Smooth muscle cell (in vitro differentiated cells): ENCODE measurements at regions not wholly inside any gene's neighbourhood (a gene's known extent, or its start where the extent isn't known, plus 50 kb on each side); places are given as distances from the start of the nearest gene placed in this dataset.

ENCODE experiments used
- DNase-seq: peaks from one replicate; lab custom pipeline; 2025; ENCODE audit not compliant: unreplicated experiment; lab: John Stamatoyannopoulos, UW
- H2AFZ ChIP-seq: fragments of 200-600 bp; sonication (generic); 2 replicates; pipeline ENCODE4 v1.6.0; 2016; ENCODE audit warnings: antibody characterized with exemption, low read depth, mild to moderate bottlenecking
- H3F3A ChIP-seq: fragments of 200-600 bp; sonication (generic); 2 replicates; pipeline ENCODE4 v1.6.0; 2017; ENCODE audit warnings: antibody characterized with exemption, low read depth
- H3K27ac ChIP-seq: fragments of 200-600 bp; sonication (generic); 2 replicates; pipeline ENCODE4 v1.5.1; 2016; ENCODE audit warnings: low read depth, mild to moderate bottlenecking
- H3K27me3 ChIP-seq: fragments of 200-600 bp; sonication (generic); 2 replicates; pipeline ENCODE4 v1.6.1; 2016; ENCODE audit warnings: low read depth, mild to moderate bottlenecking
- H3K36me3 ChIP-seq: fragments of 200-600 bp; sonication (generic); 2 replicates; pipeline ENCODE4 v1.5.1; 2016; ENCODE audit warnings: low read depth
- H3K4me1 ChIP-seq: fragments of 200-600 bp; sonication (generic); 2 replicates; pipeline ENCODE4 v1.5.1; 2016; ENCODE audit warnings: low read depth
- H3K4me2 ChIP-seq: fragments of 200-600 bp; sonication (generic); 2 replicates; pipeline ENCODE4 v1.6.0; 2016; ENCODE audit warnings: mild to moderate bottlenecking
- H3K4me3 ChIP-seq: fragments of 200-600 bp; sonication (generic); 2 replicates; pipeline ENCODE4 v1.5.1; 2016; ENCODE audit warnings: mild to moderate bottlenecking
- H3K79me2 ChIP-seq: fragments of 200-600 bp; sonication (generic); 2 replicates; pipeline ENCODE4 v1.6.0; 2016; ENCODE audit warnings: low read depth, mild to moderate bottlenecking
- H3K9ac ChIP-seq: fragments of 200-600 bp; sonication (generic); 2 replicates; pipeline ENCODE4 v1.6.0; 2016; ENCODE audit warnings: low read depth
- H3K9me3 ChIP-seq: fragments of 200-600 bp; sonication (generic); replicated peaks from 2 replicates; pipeline ENCODE4 v1.5.1; 2016; ENCODE audit warnings: low read depth
- H4K20me1 ChIP-seq: fragments of 200-600 bp; sonication (generic); 2 replicates; pipeline ENCODE4 v1.6.0; 2016; ENCODE audit warnings: low read depth
- CTCF ChIP-seq: fragments of 200-600 bp; sonication (generic); IDR thresholded peaks from 2 replicates; pipeline ENCODE4 v1.5.1; 2017; ENCODE audit warnings: borderline replicate concordance, mild to moderate bottlenecking, antibody characterized with exemption; ENCODE audit not compliant: insufficient read depth, poor library complexity, severe bottlenecking
- WGBS: methylation state at CpG from one replicate; pipeline ENCODE4 v1.1.7; 2016; ENCODE audit warnings: low lambda C conversion rate; 5-methylcytosine and 5-hydroxymethylcytosine counted together

DNA sequence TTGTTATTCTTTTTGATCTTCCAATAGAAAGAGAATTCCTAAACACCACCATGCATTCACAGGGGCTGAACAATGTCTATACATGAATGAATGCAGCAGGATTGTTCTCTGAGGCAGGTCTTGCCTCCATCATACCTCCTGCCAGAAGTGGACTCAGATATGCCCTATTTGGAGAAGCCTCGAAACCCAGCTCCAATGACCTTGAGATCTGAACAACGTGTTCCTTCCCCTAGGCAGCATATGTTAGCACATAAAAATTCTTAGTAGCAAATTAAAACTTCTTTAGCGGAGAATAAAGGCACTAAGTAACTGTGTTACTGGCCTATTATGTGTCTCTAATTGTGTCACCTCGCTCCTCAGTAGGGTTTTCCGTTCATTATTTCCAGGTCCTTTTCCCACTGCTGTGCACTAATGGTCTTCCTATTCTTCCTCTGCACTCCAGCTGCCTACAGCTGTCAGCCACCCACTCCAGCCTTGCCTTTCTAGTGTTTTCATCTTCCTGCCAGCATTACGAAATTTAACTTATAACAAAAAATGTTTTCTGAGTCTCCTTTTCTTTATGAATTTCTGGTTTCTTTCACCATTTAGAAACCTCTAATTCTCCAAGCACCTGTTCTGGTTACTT, 62.6 kb upstream of the IGF1 start:
- no peak overlapping the region for H3K27ac ChIP-seq
- H3K27me3 ChIP-seq = no peaks in the 10 kb centered on the region
- H3K9ac ChIP-seq = no peak overlapping the region
- no peak overlapping the region for H3K4me2 ChIP-seq
- H3K79me2 ChIP-seq = no peaks in the 10 kb centered on the region
- H4K20me1 ChIP-seq = no peaks in the 10 kb centered on the region
- H3K36me3 ChIP-seq = no peaks in the 10 kb centered on the region
- 73% methylated on average over 6 of the region's 6 CpGs for WGBS
- DNase-seq = no peak
- no peaks in the 10 kb centered on the region for H3F3A ChIP-seq
- no peak overlapping the region for H2AFZ ChIP-seq
- H3K9me3 ChIP-seq = no peaks in the 10 kb centered on the region
- no peak overlapping the region for H3K4me3 ChIP-seq
- TF ChIP-seq CTCF = no peak
- peaks cover 4% of the 10 kb centered on the region for H3K4me1 ChIP-seq

- no peaks in the 10 kb centered on the region for H4K20me1 ChIP-seq
- H3K4me3 ChIP-seq = no peak overlapping the region
- no peaks in the 10 kb centered on the region for H3K79me2 ChIP-seq
- H3K9me3 ChIP-seq = no peaks in the 10 kb centered on the region
- no peak for TF ChIP-seq CTCF
- H2AFZ ChIP-seq = no peak overlapping the region
- peaks cover 4% of the 10 kb centered on the region for H3K4me1 ChIP-seq
- H3K36me3 ChIP-seq = no peaks in the 10 kb centered on the region
- H3K4me2 ChIP-seq = peak overlapping the region; percentile 65
- H3K27ac ChIP-seq = peak overlapping the region; percentile 94
- no peaks in the 10 kb centered on the region for H3K27me3 ChIP-seq
- H3K9ac ChIP-seq = no peak overlapping the region
- H3F3A ChIP-seq = no peaks in the 10 kb centered on the region
- no peak for DNase-seq
- WGBS = 75% methylated on average over 3 of the region's 3 CpGs
These were observed 60.5 kb upstream of the IGF1 start for GRCh38 chr12:102540815-102541385.

DNA sequence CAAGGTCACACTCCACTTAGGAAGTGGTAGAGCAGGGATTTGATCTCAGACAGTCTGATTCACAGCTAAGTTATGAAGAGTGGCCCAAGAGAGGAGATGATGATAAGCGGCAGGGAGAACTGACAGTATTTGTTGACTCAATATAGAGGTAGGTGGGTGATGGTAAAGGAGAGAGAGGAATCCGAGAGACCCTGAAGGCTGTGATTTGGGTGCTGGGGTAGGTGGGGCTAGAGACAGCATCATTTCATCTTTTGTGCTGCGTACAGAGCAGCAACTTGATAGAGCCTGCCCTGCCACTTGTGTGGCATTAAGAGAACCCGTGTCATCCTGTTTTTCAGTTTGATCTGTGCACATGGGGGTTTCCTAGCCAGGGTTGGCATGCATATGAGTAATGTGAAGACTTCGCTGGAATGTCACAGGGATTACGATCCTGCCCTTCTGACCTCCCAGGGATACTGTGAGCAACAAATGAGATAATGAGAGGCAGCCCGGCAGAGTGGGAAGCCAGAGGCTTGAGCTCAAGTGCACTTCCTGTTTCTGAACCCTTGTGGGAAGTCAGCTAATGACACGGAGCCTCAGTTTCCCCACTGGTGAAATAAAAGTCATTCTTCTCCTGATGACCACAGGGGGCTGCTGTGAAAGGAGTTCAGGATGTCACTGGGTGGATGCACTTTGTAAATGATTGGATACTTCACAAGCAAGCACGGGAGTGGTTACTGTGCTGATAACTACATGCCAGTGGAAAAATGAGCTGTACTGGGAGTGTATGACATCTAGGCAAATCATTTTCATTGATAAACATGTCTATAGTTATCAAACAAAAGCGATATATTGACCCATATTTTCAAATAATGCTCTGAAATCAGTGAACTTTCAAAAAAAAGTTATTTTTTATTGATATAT, 59.5 kb upstream of the IGF1 start:
- Histone ChIP-seq H3K4me3 (no peak overlapping the region), H3K4me2 (peak overlapping the region; percentile 65), H3F3A (no peaks in the 10 kb centered on the region), H4K20me1 (no peaks in the 10 kb centered on the region), H3K27me3 (no peaks in the 10 kb centered on the region), H3K27ac (peak overlapping the region; percentile 94), H3K9me3 (no peaks in the 10 kb centered on the region), H2AFZ (peak overlapping the region; percentile 41), H3K79me2 (no peaks in the 10 kb centered on the region), H3K4me1 (peaks cover 4% of the 10 kb centered on the region), H3K36me3 (no peaks in the 10 kb centered on the region), H3K9ac (peak overlapping the region; percentile 73)
- no peak for DNase-seq
- 13% methylated on average over 10 of the region's 10 CpGs for WGBS
- no peak for TF ChIP-seq CTCF
